Heart right ventricle (tissue), 16 donors: ENCODE measurements at regions not wholly inside any gene's neighbourhood (a gene's known extent, or its start where the extent isn't known, plus 50 kb on each side); places are given as distances from the start of the nearest gene placed in this dataset.
"Not testable (repeated sequence)": the region's sequence is repeated elsewhere in the genome, so short reads cannot be mapped to it uniquely, and the experiment has no call there.

Experiments used
- ATAC-seq, 8 donors: fragments of 200-7000 bp; cut with Tn5 transposase; one replicate each; pipeline ENCODE4 v1.9.1; 2020; ENCODE audit warnings: mild to moderate bottlenecking in 8 of 8, moderate library complexity in 8 of 8, moderate number of reproducible peaks in 1 of 8
- DNase-seq, 2 donors: peaks; one replicate each; pipeline ENCODE4 v3.0.0-alpha.2; 2020
- H3K27ac ChIP-seq, 10 donors: fragments of 200-600 bp; sonication (generic) in 2 of 10; one replicate each; pipeline versions ENCODE4 v1.5.0 to v1.8.0; 2020 to 2022; ENCODE audit warnings: mild to moderate bottlenecking in 3 of 10
- H3K27me3 ChIP-seq, 7 donors: fragments of 200-600 bp; one replicate each; pipeline ENCODE4 v1.8.0; 2021 to 2022; ENCODE audit warnings: mild to moderate bottlenecking in 2 of 7
- H3K36me3 ChIP-seq, 9 donors: fragments of 200-600 bp; sonication (generic) in 1 of 9; one replicate each; pipeline versions ENCODE4 v1.5.0 to v1.8.0; 2020 to 2022; ENCODE audit warnings: mild to moderate bottlenecking in 2 of 9
- H3K4me1 ChIP-seq, 9 donors: fragments of 200-600 bp; sonication (generic) in 1 of 9; one replicate each; pipeline versions ENCODE4 v1.5.0 to v1.8.0; 2020 to 2022; ENCODE audit warnings: mild to moderate bottlenecking in 4 of 9
- H3K4me3 ChIP-seq, 10 donors: fragments of 200-600 bp; sonication (generic) in 2 of 10; one replicate each; pipeline versions ENCODE4 v1.5.0 to v1.8.0; 2020 to 2022; ENCODE audit warnings: mild to moderate bottlenecking in 7 of 10, moderate library complexity in 2 of 10
- H3K9me3 ChIP-seq, 11 donors: fragments of 200-600 bp in 10 of 11; sonication (generic) in 2 of 11; one replicate each; pipeline versions ENCODE4 v1.5.0 to v1.8.0; 2013 to 2022; ENCODE audit warnings: mild to moderate bottlenecking in 2 of 11, control low read depth in 1 of 11, moderate library complexity in 1 of 11
- WGBS, 2 donors: extraction: QIAGEN DNeasy Blood & Tissue Kit; methylation state at CpG; one replicate each; pipeline ENCODE4 v1.1.7; 2013; ENCODE audit warnings: inconsistent platforms in 1 of 2; 5-methylcytosine and 5-hydroxymethylcytosine counted together
- intact Hi-C, 10 donors: fragments of 100-400 bp; cut with DNase I; formaldehyde crosslinking; loops; one replicate each; pipeline versions ENCODE4 v1.11.1 to v1.14.2; 2022
- TF ChIP-seq, protein P1 (sequence below), 9 donors: fragments of 200-600 bp; sonication (generic) in 2 of 9; IDR thresholded peaks; one replicate each; pipeline versions ENCODE4 v1.5.0 to v1.8.0; 2021 to 2022; ENCODE audit warnings: antibody characterized with exemption in 9 of 9, mild to moderate bottlenecking in 5 of 9, moderate library complexity in 1 of 9
- donor health status: Arrhythmogenic right ventricular cardiomyopathy.
- donor health status: ischemic (EF 13 %, LVEDD 7.1; RV severe dilation, severe dysfunction).
- donor health status: healthy with polysubstance abuse.
- donor health status: DM: no; HTN: yes; CAD: no.
- donor health status: DM: no; HTN: no; CAD: no.
- donor health status: ischemic (EF 25% LVEDD 6.9; RV normal size, moderate dysfunction).
- donor health status: ischemic (EF 25% LVEDD 5.7; RV mildly dilated, moderate dysfunction).
- donor health status: healthy.
- donor health status: DM: yes; HTN: yes; CAD: no.
- donor health status: Ischemic cardiomyopathy.
- donor health status: ischemic (EF 35%, LVEDD 5.7; RV mildly dilated, moderate dysfunction).
- donor health status: nonischemic (EF 11% LVEDD 7.7; RV severe dilation, severe dysfunction).
- donor health status: DM: yes; HTN: yes; CAD: no.
- donor health status: PGD.
- donor health status: ischemic (EF 29% LVEDD 5.4; RV normal size, mild dysfunction).
- donor health status: nonischemic (EF 23%, LVEDD 6.1; RV moderate dilation, normal function).

GRCh38 chr4:177250056-177250696 lies 59.5 kb upstream of the NEIL3 start:
- TF ChIP-seq, protein P1, sequence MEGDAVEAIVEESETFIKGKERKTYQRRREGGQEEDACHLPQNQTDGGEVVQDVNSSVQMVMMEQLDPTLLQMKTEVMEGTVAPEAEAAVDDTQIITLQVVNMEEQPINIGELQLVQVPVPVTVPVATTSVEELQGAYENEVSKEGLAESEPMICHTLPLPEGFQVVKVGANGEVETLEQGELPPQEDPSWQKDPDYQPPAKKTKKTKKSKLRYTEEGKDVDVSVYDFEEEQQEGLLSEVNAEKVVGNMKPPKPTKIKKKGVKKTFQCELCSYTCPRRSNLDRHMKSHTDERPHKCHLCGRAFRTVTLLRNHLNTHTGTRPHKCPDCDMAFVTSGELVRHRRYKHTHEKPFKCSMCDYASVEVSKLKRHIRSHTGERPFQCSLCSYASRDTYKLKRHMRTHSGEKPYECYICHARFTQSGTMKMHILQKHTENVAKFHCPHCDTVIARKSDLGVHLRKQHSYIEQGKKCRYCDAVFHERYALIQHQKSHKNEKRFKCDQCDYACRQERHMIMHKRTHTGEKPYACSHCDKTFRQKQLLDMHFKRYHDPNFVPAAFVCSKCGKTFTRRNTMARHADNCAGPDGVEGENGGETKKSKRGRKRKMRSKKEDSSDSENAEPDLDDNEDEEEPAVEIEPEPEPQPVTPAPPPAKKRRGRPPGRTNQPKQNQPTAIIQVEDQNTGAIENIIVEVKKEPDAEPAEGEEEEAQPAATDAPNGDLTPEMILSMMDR (IDR thresholded peaks at IDR 0.05), result peak; percentile 66 to 95 (median 85)
- DNase-seq, result peak; percentile 41 to 64
- Histone ChIP-seq H3K36me3 (no peaks in the 10 kb centered on the region), H3K27ac (no peak overlapping the region), H3K4me3 (no peak overlapping the region), H3K4me1 (no peaks in the 10 kb centered on the region), H3K9me3 (no peaks in the 10 kb centered on the region), H3K27me3 (peaks cover 0 to 10% (median 0%) of the 10 kb centered on the region in 7 donors)
- ATAC-seq, result peak in 7 of 8 donors; percentile 58 to 84 (median 81)
- intact Hi-C loops, result loop anchor here in 7 of 10 donors (1.0 to 5.0 kb wide), 4 partner anchors 87 to 92 kb away; no protein-coding TSS in a partner anchor
- WGBS, 2 donors, result 12 to 14% methylated on average over 15 of the region's 15 CpGs

GRCh38 chr4:177251237-177251636 lies 58.4 kb upstream of the NEIL3 start:
- 55 to 62% methylated on average over 7 of the region's 7 CpGs for WGBS, 2 donors

GRCh38 chr4:177255359-177255758 lies 54.3 kb upstream of the NEIL3 start:
- no peak for DNase-seq
- H3K36me3 ChIP-seq, result no peaks in the 10 kb centered on the region
- ATAC-seq, result no peak
- no peak overlapping the region for H3K27ac ChIP-seq
- intact Hi-C loops, result no loop called here
- no peaks in the 10 kb centered on the region for H3K27me3 ChIP-seq
- peaks cover 0 to 5% (median 0%) of the 10 kb centered on the region in 11 donors for H3K9me3 ChIP-seq
- TF ChIP-seq, protein P1 (IDR thresholded peaks at IDR 0.05), result no peak
- H3K4me1 ChIP-seq, result no peaks in the 10 kb centered on the region
- H3K4me3 ChIP-seq, result no peak overlapping the region
- WGBS, 2 donors, result 73 to 75% methylated on average over 2 of the region's 2 CpGs

More at GRCh38 chr4:177251237-177251636, 58.4 kb upstream of the NEIL3 start:
- Histone ChIP-seq H3K27me3 (peaks cover 0 to 10% (median 0%) of the 10 kb centered on the region in 7 donors), H3K4me3 (no peak overlapping the region), H3K9me3 (no peaks in the 10 kb centered on the region), H3K27ac (no peak overlapping the region), H3K36me3 (no peaks in the 10 kb centered on the region), H3K4me1 (no peaks in the 10 kb centered on the region)
- ATAC-seq (no peak), DNase-seq (no peak)
- intact Hi-C loops, result loop anchor here in 6 of 10 donors (2.0 to 5.0 kb wide), 3 partner anchors 86 to 91 kb away; no protein-coding TSS in a partner anchor
- TF ChIP-seq, protein P1 (IDR thresholded peaks at IDR 0.05), result no peak

- ATAC-seq (peak in 1 of 8 donors; percentile 47), DNase-seq (no peak)
- intact Hi-C loops, result no loop called here
- TF ChIP-seq, protein P1 (IDR thresholded peaks at IDR 0.05), result no peak
- Histone ChIP-seq H3K27me3 (peaks cover 0 to 3% (median 0%) of the 10 kb centered on the region in 7 donors), H3K4me1 (no peaks in the 10 kb centered on the region), H3K4me3 (no peak overlapping the region), H3K27ac (no peak overlapping the region), H3K36me3 (no peaks in the 10 kb centered on the region), H3K9me3 (peaks cover 0 to 5% (median 0%) of the 10 kb centered on the region in 11 donors)
- WGBS, 2 donors, result 71 to 78% methylated on average over 6 of the region's 6 CpGs
These were observed 52.7 kb upstream of the NEIL3 start for GRCh38 chr4:177256950-177257349.

DNA sequence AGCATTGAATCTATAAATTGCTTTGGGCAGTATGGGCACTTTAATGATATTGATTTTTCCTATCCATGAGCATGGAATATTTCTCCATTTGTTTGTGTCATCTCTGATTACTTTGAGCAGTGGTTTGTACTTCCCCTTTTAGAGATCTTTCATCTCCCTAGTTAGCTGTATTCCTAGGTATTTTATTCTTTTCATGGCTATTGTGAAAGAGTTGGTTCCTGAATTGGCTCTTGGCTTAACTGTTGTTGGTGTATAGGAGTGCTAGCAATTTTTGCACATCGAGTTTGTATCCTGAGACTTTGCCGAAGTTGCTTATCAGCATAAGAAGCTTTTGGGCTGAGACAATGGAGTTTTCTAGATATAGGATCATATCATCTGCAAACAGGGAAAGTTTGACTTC lies 50.2 kb upstream of the NEIL3 start:
- H3K36me3 ChIP-seq, H3K4me1 ChIP-seq, H3K4me3 ChIP-seq, ATAC-seq, H3K27me3 ChIP-seq, intact Hi-C loops, DNase-seq, H3K27ac ChIP-seq, H3K9me3 ChIP-seq: not testable (repeated sequence)
- 59 to 70% methylated on average over 2 of the region's 2 CpGs for WGBS, 2 donors
